Body of pancreas (tissue), 4 donors: ENCODE measurements at regions not wholly inside any gene's neighbourhood (a gene's known extent, or its start where the extent isn't known, plus 50 kb on each side); places are given as distances from the start of the nearest gene placed in this dataset.

Source experiments
- CTCF ChIP-seq, 7 experiments: fragments of 450-650 bp in 4 of 7; fragments of 200-600 bp in 3 of 7; sonication (generic) in 3 of 7; IDR thresholded peaks; one replicate each; pipeline ENCODE4 v1.5.1; 2016 to 2019; ENCODE audit warnings: antibody characterized with exemption in 7 of 7
- POLR2A ChIP-seq, 3 donors: fragments of 450-650 bp; IDR thresholded peaks; one replicate each; pipeline ENCODE4 v1.6.1; 2016; ENCODE audit warnings: antibody characterized with exemption in 3 of 3, mild to moderate bottlenecking in 2 of 3

- no peak for TF ChIP-seq CTCF (IDR thresholded peaks at IDR 0.05)
- TF ChIP-seq POLR2A (IDR thresholded peaks at IDR 0.05), result no peak
Measured at GRCh38 chr20:60491051-60491581, 532.9 kb downstream of the CDH26 start.
